PFSK-1 (cell line): ENCODE measurements at regions not wholly inside any gene's neighbourhood (a gene's known extent, or its start where the extent isn't known, plus 50 kb on each side); places are given as distances from the start of the nearest gene placed in this dataset.

ENCODE experiments used
- FOXP2 ChIP-seq: optimal IDR thresholded peaks from 2 replicates; pipeline ENCODE3; 2011; ENCODE audit warnings: borderline replicate concordance, control low read depth, inconsistent platforms; ENCODE audit not compliant: insufficient read depth; ENCODE audit errors: extremely low read length, extremely low read depth
- POLR2AphosphoS5 ChIP-seq: IDR thresholded peaks from 2 replicates; pipeline ENCODE4 v1.6.1; 2012; ENCODE audit warnings: low read depth, mild to moderate bottlenecking, control low read depth, low read length, moderate library complexity
- SIN3A ChIP-seq: IDR thresholded peaks from 2 replicates; pipeline ENCODE4 v1.6.1; 2012; ENCODE audit warnings: mild to moderate bottlenecking, low read length, moderate library complexity, borderline replicate concordance; ENCODE audit not compliant: insufficient read depth
- TAF1 ChIP-seq: IDR thresholded peaks from 2 replicates; pipeline ENCODE4 v1.6.1; 2012; ENCODE audit warnings: low read length, control low read depth, borderline replicate concordance; ENCODE audit not compliant: insufficient read depth
- TF ChIP-seq, protein P1 (sequence below), 2 experiments: IDR thresholded peaks; 2 replicates each; pipeline versions ENCODE4 v1.6.1 to v1.8.0; 2011 to 2012; ENCODE audit warnings: low read depth in 2 of 2, low read length in 2 of 2, control low read depth in 1 of 2, inconsistent platforms in 1 of 2, mild to moderate bottlenecking in 1 of 2, moderate library complexity in 1 of 2; ENCODE audit not compliant: insufficient read depth in 1 of 2

DNA sequence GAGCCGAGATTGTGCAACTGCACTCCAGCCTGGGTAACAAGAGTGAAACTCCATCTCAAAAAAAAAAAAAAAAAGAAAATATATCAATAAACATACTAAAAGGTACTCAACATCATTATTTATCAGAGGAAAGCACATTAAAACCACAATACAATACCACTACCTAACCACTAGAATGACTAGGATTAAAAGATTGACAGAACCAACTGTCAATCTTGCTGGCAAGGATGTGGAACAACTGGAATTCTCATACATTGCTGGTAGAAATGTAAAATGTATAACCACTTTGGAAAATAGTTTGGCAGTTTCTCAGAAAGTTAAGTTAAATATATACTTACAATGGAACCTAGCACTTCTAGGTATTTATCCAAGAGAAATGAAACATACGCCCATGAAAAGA is 88.6 kb downstream of the B3GNT2 start:
- TF ChIP-seq TAF1, result no peak
- no peak for TF ChIP-seq FOXP2
- TF ChIP-seq, protein P1, sequence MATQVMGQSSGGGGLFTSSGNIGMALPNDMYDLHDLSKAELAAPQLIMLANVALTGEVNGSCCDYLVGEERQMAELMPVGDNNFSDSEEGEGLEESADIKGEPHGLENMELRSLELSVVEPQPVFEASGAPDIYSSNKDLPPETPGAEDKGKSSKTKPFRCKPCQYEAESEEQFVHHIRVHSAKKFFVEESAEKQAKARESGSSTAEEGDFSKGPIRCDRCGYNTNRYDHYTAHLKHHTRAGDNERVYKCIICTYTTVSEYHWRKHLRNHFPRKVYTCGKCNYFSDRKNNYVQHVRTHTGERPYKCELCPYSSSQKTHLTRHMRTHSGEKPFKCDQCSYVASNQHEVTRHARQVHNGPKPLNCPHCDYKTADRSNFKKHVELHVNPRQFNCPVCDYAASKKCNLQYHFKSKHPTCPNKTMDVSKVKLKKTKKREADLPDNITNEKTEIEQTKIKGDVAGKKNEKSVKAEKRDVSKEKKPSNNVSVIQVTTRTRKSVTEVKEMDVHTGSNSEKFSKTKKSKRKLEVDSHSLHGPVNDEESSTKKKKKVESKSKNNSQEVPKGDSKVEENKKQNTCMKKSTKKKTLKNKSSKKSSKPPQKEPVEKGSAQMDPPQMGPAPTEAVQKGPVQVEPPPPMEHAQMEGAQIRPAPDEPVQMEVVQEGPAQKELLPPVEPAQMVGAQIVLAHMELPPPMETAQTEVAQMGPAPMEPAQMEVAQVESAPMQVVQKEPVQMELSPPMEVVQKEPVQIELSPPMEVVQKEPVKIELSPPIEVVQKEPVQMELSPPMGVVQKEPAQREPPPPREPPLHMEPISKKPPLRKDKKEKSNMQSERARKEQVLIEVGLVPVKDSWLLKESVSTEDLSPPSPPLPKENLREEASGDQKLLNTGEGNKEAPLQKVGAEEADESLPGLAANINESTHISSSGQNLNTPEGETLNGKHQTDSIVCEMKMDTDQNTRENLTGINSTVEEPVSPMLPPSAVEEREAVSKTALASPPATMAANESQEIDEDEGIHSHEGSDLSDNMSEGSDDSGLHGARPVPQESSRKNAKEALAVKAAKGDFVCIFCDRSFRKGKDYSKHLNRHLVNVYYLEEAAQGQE (IDR thresholded peaks at IDR 0.05; ENCODE audit: insufficient read depth in 1 of 2, low read depth in 2 of 2, low read length in 2 of 2), result no peak
- TF ChIP-seq SIN3A, result no peak
- no peak for TF ChIP-seq POLR2AphosphoS5

GRCh38 chr2:62283147-62283546 is 87.2 kb downstream of the B3GNT2 start:
- TF ChIP-seq POLR2AphosphoS5 (no peak), SIN3A (no peak), FOXP2 (no peak), TAF1 (no peak)
- TF ChIP-seq, protein P1 (IDR thresholded peaks at IDR 0.05; ENCODE audit: insufficient read depth in 1 of 2, low read depth in 2 of 2, low read length in 2 of 2), result no peak

- TF ChIP-seq POLR2AphosphoS5, result no peak
- TF ChIP-seq TAF1, result no peak
- TF ChIP-seq FOXP2, result no peak
- TF ChIP-seq, protein P1 (IDR thresholded peaks at IDR 0.05; ENCODE audit: insufficient read depth in 1 of 2, low read depth in 2 of 2, low read length in 2 of 2), result no peak
- no peak for TF ChIP-seq SIN3A
Observed at GRCh38 chr2:62281663-62282062, 85.7 kb downstream of the B3GNT2 start.

GRCh38 chr2:62277688-62278087 is 81.8 kb downstream of the B3GNT2 start:
- TF ChIP-seq, protein P1 (IDR thresholded peaks at IDR 0.05; ENCODE audit: insufficient read depth in 1 of 2, low read depth in 2 of 2, low read length in 2 of 2), result no peak
- TF ChIP-seq TAF1 (no peak), FOXP2 (no peak), POLR2AphosphoS5 (no peak), SIN3A (no peak)
